CD8-positive, alpha-beta memory T cell (primary cell): ENCODE measurements at regions not wholly inside any gene's neighbourhood (a gene's known extent, or its start where the extent isn't known, plus 50 kb on each side); places are given as distances from the start of the nearest gene placed in this dataset.

Experiments
- CTCF ChIA-PET: fragments of 350-600 bp; sonication (Branson Sonifier 250); formaldehyde crosslinking; loops from one replicate; lab custom pipeline; 2021; ENCODE audit warnings: antibody characterized with exemption; lab: Charles Lee
- POLR2A ChIA-PET: fragments of 350-600 bp; sonication (Branson Sonifier 250); formaldehyde crosslinking; loops from one replicate; lab custom pipeline; 2021; ENCODE audit warnings: antibody characterized with exemption; lab: Charles Lee
- DNase-seq, 5 donors: peaks; one replicate each; pipeline versions ENCODE4 v3.0.0 to v3.0.0-alpha.2; 2020 to 2022; ENCODE audit warnings: mixed read lengths in 1 of 5
- H3K27ac ChIP-seq: one replicate; pipeline ENCODE4 v1.7.0; 2013; ENCODE audit warnings: low read depth, mild to moderate bottlenecking, low read length, moderate library complexity
- H3K27me3 ChIP-seq: 2 replicates; pipeline ENCODE4 v1.7.0; 2013; ENCODE audit warnings: low read length, mild to moderate bottlenecking; ENCODE audit not compliant: insufficient read depth, poor library complexity, severe bottlenecking
- H3K36me3 ChIP-seq: 2 replicates; pipeline ENCODE4 v1.7.0; 2013; ENCODE audit warnings: mild to moderate bottlenecking, low read length, moderate library complexity; ENCODE audit not compliant: insufficient read depth
- H3K4me1 ChIP-seq: 2 replicates; pipeline ENCODE4 v1.7.0; 2013; ENCODE audit warnings: mild to moderate bottlenecking, low read length, moderate library complexity; ENCODE audit not compliant: insufficient read depth
- H3K4me3 ChIP-seq: 2 replicates; pipeline ENCODE4 v1.7.0; 2013; ENCODE audit warnings: mild to moderate bottlenecking, low read length
- H3K9me3 ChIP-seq: 2 replicates; pipeline ENCODE4 v1.7.0; 2013; ENCODE audit warnings: mild to moderate bottlenecking, low read length
- H3K27ac Mint-ChIP-seq, 8 donors: one replicate each; pipeline ENCODE4 v1.8.0; 2020 to 2021; ENCODE audit warnings: mixed read lengths in 8 of 8, mild to moderate bottlenecking in 6 of 8, inconsistent platforms in 3 of 8, moderate library complexity in 3 of 8
- H3K27me3 Mint-ChIP-seq, 2 donors: one replicate each; pipeline ENCODE4 v1.8.0; 2020 to 2021; ENCODE audit warnings: mixed read lengths in 2 of 2, mild to moderate bottlenecking in 1 of 2, moderate library complexity in 1 of 2
- H3K36me3 Mint-ChIP-seq, 3 donors: one replicate each; pipeline ENCODE4 v1.8.0; 2020 to 2021; ENCODE audit warnings: mixed read lengths in 3 of 3, inconsistent platforms in 1 of 3, mild to moderate bottlenecking in 1 of 3
- H3K4me1 Mint-ChIP-seq, 3 donors: one replicate each; pipeline ENCODE4 v1.8.0; 2020 to 2021; ENCODE audit warnings: mixed read lengths in 3 of 3, inconsistent platforms in 1 of 3, mild to moderate bottlenecking in 1 of 3
- H3K4me3 Mint-ChIP-seq, 7 donors: one replicate each; pipeline ENCODE4 v1.8.0; 2020 to 2021; ENCODE audit warnings: mixed read lengths in 7 of 7, mild to moderate bottlenecking in 6 of 7, moderate library complexity in 4 of 7, inconsistent platforms in 2 of 7
- H3K9me3 Mint-ChIP-seq, 5 donors: one replicate each; pipeline ENCODE4 v1.8.0; 2020 to 2022; ENCODE audit warnings: mixed read lengths in 5 of 5, mild to moderate bottlenecking in 3 of 5, moderate library complexity in 2 of 5, inconsistent platforms in 1 of 5

- H3K27ac Mint-ChIP-seq: no peak overlapping the region
- no peaks in the 10 kb centered on the region for H3K36me3 Mint-ChIP-seq
- Histone ChIP-seq H3K4me1 (no peaks in the 10 kb centered on the region), H3K27ac (no peak overlapping the region), H3K27me3 (no peaks in the 10 kb centered on the region), H3K4me3 (no peak overlapping the region), H3K9me3 (no peaks in the 10 kb centered on the region), H3K36me3 (no peaks in the 10 kb centered on the region)
- DNase-seq: no peak
- H3K4me1 Mint-ChIP-seq: no peaks in the 10 kb centered on the region
- no peak overlapping the region for H3K4me3 Mint-ChIP-seq
- peaks cover 0 to 2% (median 0%) of the 10 kb centered on the region in 5 donors for H3K9me3 Mint-ChIP-seq
- POLR2A ChIA-PET: no interaction called here
- CTCF ChIA-PET: no interaction called here
- peaks cover 0 to 9% of the 10 kb centered on the region in 2 donors for H3K27me3 Mint-ChIP-seq
Observed at GRCh38 chr4:100269446-100269845, 79.2 kb upstream of the DDIT4L start.

- Mint-ChIP-seq H3K27me3 (peaks cover 0 to 9% of the 10 kb centered on the region in 2 donors), H3K36me3 (no peaks in the 10 kb centered on the region), H3K27ac (no peak overlapping the region), H3K4me1 (no peaks in the 10 kb centered on the region), H3K9me3 (peaks cover 0 to 3% (median 0%) of the 10 kb centered on the region in 5 donors), H3K4me3 (no peak overlapping the region)
- POLR2A ChIA-PET: no interaction called here
- H3K36me3 ChIP-seq: no peaks in the 10 kb centered on the region
- H3K4me3 ChIP-seq: no peak overlapping the region
- H3K9me3 ChIP-seq: no peaks in the 10 kb centered on the region
- no peaks in the 10 kb centered on the region for H3K4me1 ChIP-seq
- no peaks in the 10 kb centered on the region for H3K27me3 ChIP-seq
- DNase-seq: no peak
- no peak overlapping the region for H3K27ac ChIP-seq
- CTCF ChIA-PET: no interaction called here
Observed at GRCh38 chr4:100268789-100269188, 78.5 kb upstream of the DDIT4L start.

GRCh38 chr4:100261346-100261745 is 71.1 kb upstream of the DDIT4L start:
- H3K27ac Mint-ChIP-seq: no peak overlapping the region
- no peak overlapping the region for H3K4me3 Mint-ChIP-seq
- POLR2A ChIA-PET: no interaction called here
- peaks cover 0 to 6% (median 0%) of the 10 kb centered on the region in 5 donors for H3K9me3 Mint-ChIP-seq
- Histone ChIP-seq H3K4me1 (no peaks in the 10 kb centered on the region), H3K36me3 (no peaks in the 10 kb centered on the region), H3K9me3 (no peaks in the 10 kb centered on the region), H3K4me3 (no peak overlapping the region), H3K27me3 (no peaks in the 10 kb centered on the region), H3K27ac (no peak overlapping the region)
- no peaks in the 10 kb centered on the region for H3K4me1 Mint-ChIP-seq
- H3K36me3 Mint-ChIP-seq: no peaks in the 10 kb centered on the region
- no peak for DNase-seq
- peaks cover 3 to 9% of the 10 kb centered on the region in 2 donors for H3K27me3 Mint-ChIP-seq
- CTCF ChIA-PET: no interaction called here

GRCh38 chr4:100258675-100259074 is 68.4 kb upstream of the DDIT4L start:
- H3K27ac Mint-ChIP-seq: no peak overlapping the region
- no peak overlapping the region for H3K4me3 Mint-ChIP-seq
- DNase-seq: no peak
- Histone ChIP-seq H3K27me3 (no peaks in the 10 kb centered on the region), H3K36me3 (no peaks in the 10 kb centered on the region), H3K27ac (no peak overlapping the region), H3K4me3 (no peak overlapping the region), H3K4me1 (no peaks in the 10 kb centered on the region), H3K9me3 (no peaks in the 10 kb centered on the region)
- H3K4me1 Mint-ChIP-seq: no peaks in the 10 kb centered on the region
- H3K27me3 Mint-ChIP-seq: peaks cover 3 to 9% of the 10 kb centered on the region in 2 donors
- peaks cover 0 to 3% (median 0%) of the 10 kb centered on the region in 5 donors for H3K9me3 Mint-ChIP-seq
- H3K36me3 Mint-ChIP-seq: no peaks in the 10 kb centered on the region
- ChIA-PET POLR2A (no interaction called here), CTCF (no interaction called here)

- Histone ChIP-seq H3K4me1 (no peaks in the 10 kb centered on the region), H3K4me3 (no peak overlapping the region), H3K36me3 (no peaks in the 10 kb centered on the region), H3K27me3 (no peaks in the 10 kb centered on the region), H3K27ac (no peak overlapping the region), H3K9me3 (no peaks in the 10 kb centered on the region)
- no peak overlapping the region for H3K4me3 Mint-ChIP-seq
- POLR2A ChIA-PET: no interaction called here
- no peaks in the 10 kb centered on the region for H3K36me3 Mint-ChIP-seq
- H3K9me3 Mint-ChIP-seq: peaks cover 0 to 2% (median 0%) of the 10 kb centered on the region in 5 donors
- no peaks in the 10 kb centered on the region for H3K4me1 Mint-ChIP-seq
- peaks cover 3 to 6% of the 10 kb centered on the region in 2 donors for H3K27me3 Mint-ChIP-seq
- CTCF ChIA-PET: no interaction called here
- H3K27ac Mint-ChIP-seq: no peak overlapping the region
- no peak for DNase-seq
Observed at GRCh38 chr4:100257567-100257966, 67.3 kb upstream of the DDIT4L start.

GRCh38 chr4:100254237-100254636 is 64.0 kb upstream of the DDIT4L start:
- no peaks in the 10 kb centered on the region for H3K4me1 Mint-ChIP-seq
- H3K27me3 ChIP-seq: no peaks in the 10 kb centered on the region
- H3K27me3 Mint-ChIP-seq: no peaks in the 10 kb centered on the region
- ChIA-PET CTCF (no interaction called here), POLR2A (no interaction called here)
- H3K27ac ChIP-seq: no peak overlapping the region
- H3K4me3 Mint-ChIP-seq: no peak overlapping the region
- H3K36me3 ChIP-seq: no peaks in the 10 kb centered on the region
- H3K9me3 Mint-ChIP-seq: no peaks in the 10 kb centered on the region
- H3K36me3 Mint-ChIP-seq: no peaks in the 10 kb centered on the region
- DNase-seq: no peak
- H3K4me1 ChIP-seq: no peaks in the 10 kb centered on the region
- no peak overlapping the region for H3K4me3 ChIP-seq
- no peaks in the 10 kb centered on the region for H3K9me3 ChIP-seq
- no peak overlapping the region for H3K27ac Mint-ChIP-seq

GRCh38 chr4:100248476-100248875 is 58.2 kb upstream of the DDIT4L start:
- Histone ChIP-seq H3K27me3 (no peaks in the 10 kb centered on the region), H3K27ac (no peak overlapping the region), H3K9me3 (no peaks in the 10 kb centered on the region), H3K4me3 (no peak overlapping the region), H3K36me3 (no peaks in the 10 kb centered on the region), H3K4me1 (no peaks in the 10 kb centered on the region)
- Mint-ChIP-seq H3K9me3 (no peaks in the 10 kb centered on the region), H3K27me3 (no peaks in the 10 kb centered on the region), H3K36me3 (no peaks in the 10 kb centered on the region), H3K4me3 (no peak overlapping the region), H3K27ac (no peak overlapping the region), H3K4me1 (no peaks in the 10 kb centered on the region)
- DNase-seq: no peak
- CTCF ChIA-PET: no interaction called here
- POLR2A ChIA-PET: no interaction called here

GRCh38 chr4:100246697-100247096 is 56.4 kb upstream of the DDIT4L start:
- no peak overlapping the region for H3K4me3 Mint-ChIP-seq
- H3K27me3 Mint-ChIP-seq: no peaks in the 10 kb centered on the region
- H3K4me1 Mint-ChIP-seq: no peaks in the 10 kb centered on the region
- Histone ChIP-seq H3K4me3 (no peak overlapping the region), H3K27ac (no peak overlapping the region), H3K27me3 (no peaks in the 10 kb centered on the region), H3K36me3 (no peaks in the 10 kb centered on the region), H3K4me1 (no peaks in the 10 kb centered on the region), H3K9me3 (no peaks in the 10 kb centered on the region)
- no peak for DNase-seq
- H3K9me3 Mint-ChIP-seq: no peaks in the 10 kb centered on the region
- POLR2A ChIA-PET: no interaction called here
- no peaks in the 10 kb centered on the region for H3K36me3 Mint-ChIP-seq
- no peak overlapping the region for H3K27ac Mint-ChIP-seq
- CTCF ChIA-PET: no interaction called here

GRCh38 chr4:100244347-100244746 is 54.1 kb upstream of the DDIT4L start:
- Mint-ChIP-seq H3K36me3 (no peaks in the 10 kb centered on the region), H3K27me3 (no peaks in the 10 kb centered on the region), H3K9me3 (peaks cover 0 to 2% (median 0%) of the 10 kb centered on the region in 5 donors), H3K27ac (no peak overlapping the region), H3K4me1 (peaks cover 3 to 8% (median 7%) of the 10 kb centered on the region in 3 donors), H3K4me3 (no peak overlapping the region)
- Histone ChIP-seq H3K36me3 (no peaks in the 10 kb centered on the region), H3K4me1 (no peaks in the 10 kb centered on the region), H3K27ac (no peak overlapping the region), H3K9me3 (no peaks in the 10 kb centered on the region), H3K27me3 (no peaks in the 10 kb centered on the region), H3K4me3 (no peak overlapping the region)
- no peak for DNase-seq
- CTCF ChIA-PET: no interaction called here
- POLR2A ChIA-PET: no interaction called here
